ENCODE measurements at regions not wholly inside any gene's neighbourhood (a gene's known extent, or its start where the extent isn't known, plus 50 kb on each side); places are given as distances from the start of the nearest gene placed in this dataset.

DNA sequence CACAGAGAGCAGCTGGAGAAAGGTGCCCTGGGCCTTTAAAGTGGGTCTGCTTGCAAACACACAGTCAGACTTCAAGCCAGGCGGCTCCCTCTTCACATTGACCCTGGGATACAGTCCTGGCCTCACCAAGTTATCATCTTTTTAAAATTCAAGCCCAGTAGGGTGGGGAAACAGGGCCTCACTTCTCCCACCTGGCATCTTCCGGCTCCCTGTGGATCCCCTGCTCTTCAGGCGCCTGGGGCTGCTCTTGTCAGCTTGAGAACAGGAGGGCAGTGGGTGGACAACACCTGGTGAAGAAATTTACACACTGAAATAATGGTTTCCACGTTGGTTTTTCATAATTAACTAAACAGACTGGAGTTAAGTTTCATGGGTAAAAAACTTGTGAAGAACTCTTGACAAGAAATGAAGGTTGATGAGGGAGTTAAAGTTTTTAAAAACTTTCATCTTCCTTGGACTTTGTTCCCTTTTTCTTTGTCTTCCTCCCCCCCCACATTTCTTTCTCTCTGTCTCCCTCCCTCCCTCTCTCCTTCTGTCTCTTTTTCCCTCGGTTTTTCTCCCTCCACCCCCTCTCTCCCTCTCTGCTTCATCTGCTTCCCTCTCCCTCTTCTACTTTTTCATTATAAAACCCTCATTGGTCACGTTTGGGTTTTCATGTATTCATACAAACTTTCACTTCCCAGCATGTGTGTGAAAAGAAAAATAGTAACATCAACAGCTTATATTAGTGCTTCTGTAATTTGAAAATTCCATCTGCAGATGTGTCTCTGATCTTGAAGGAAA is 219.6 kb downstream of the DMRT2 start:
- DNase-seq: no peak

- no peak for DNase-seq
These were observed 221.2 kb downstream of the DMRT2 start for GRCh38 chr9:1271367-1271766.

- no peak for DNase-seq
These were observed 221.6 kb downstream of the DMRT2 start for GRCh38 chr9:1271786-1272185.

DNA sequence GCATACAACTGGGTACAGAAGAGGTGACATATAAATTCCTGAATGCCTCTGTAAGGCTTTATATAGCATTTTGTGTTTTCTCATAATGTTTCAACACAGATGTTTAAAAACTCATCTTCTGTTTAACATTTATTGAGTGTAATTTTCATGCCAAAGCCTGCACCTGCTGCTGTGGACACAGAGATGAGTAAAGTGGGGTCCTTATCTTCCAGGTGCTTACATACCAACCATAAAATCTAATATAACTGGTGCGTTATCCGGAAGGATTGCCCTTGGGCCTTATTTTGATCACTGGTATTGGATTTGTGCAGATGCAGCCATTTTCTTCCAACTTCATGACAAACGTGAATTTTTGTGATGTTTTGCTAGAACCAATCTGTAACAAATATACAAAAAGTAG is 222.3 kb downstream of the DMRT2 start:
- DNase-seq: no peak

- DNase-seq: no peak
These were observed 223.7 kb downstream of the DMRT2 start for GRCh38 chr9:1273859-1274258.

- DNase-seq: no peak
These were observed 224.2 kb downstream of the DMRT2 start for GRCh38 chr9:1274334-1274733.

GRCh38 chr9:1276474-1276873 is 226.3 kb downstream of the DMRT2 start:
- DNase-seq: no peak

DNA sequence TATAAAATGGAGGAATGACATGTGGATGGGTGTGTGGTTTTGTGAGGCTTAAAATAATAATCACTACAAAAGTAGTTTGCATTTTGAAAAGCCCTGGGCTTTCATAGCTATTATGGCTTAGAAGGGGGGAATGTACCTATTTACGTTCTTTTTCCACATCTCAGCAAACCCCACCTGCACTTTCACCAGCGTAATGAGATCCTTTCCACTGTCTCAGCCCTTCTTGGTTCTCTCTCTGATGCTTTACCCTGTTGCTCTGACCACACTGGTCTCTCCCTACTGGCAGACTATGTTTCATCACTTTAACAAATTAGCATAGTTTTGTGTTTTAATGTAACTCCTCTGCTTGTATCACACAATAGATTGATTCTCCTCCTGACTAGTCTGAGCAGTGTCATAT is 234.6 kb downstream of the DMRT2 start:
- DNase-seq: no peak

GRCh38 chr9:1285526-1285925 is 235.4 kb downstream of the DMRT2 start:
- DNase-seq: no peak

DNA sequence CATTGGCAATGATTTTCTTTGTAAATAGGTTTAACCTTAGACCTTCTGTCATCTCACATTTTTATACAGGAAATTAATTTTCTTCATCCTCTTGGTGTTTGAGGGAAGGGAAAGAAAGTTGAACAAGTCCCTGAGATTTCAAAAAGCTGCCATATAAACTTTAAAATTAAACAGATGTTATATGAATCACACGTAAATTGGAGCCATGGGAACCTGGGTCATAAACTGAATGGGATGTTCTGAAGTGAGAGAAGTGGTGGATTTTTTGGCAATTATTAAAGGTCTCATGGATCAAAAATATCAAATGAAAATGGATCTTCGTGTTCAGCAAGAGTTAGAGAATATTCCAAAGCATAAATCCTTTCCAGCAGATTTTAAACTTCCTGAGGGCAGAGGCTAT is 242.2 kb downstream of the DMRT2 start:
- no peak for DNase-seq

- DNase-seq: no peak
These were observed 244.6 kb downstream of the DMRT2 start for GRCh38 chr9:1294641-1295258.

GRCh38 chr9:1296331-1296730 is 246.2 kb downstream of the DMRT2 start:
- DNase-seq: no peak

GRCh38 chr9:1298046-1298445 is 247.9 kb downstream of the DMRT2 start:
- no peak for DNase-seq

DNA sequence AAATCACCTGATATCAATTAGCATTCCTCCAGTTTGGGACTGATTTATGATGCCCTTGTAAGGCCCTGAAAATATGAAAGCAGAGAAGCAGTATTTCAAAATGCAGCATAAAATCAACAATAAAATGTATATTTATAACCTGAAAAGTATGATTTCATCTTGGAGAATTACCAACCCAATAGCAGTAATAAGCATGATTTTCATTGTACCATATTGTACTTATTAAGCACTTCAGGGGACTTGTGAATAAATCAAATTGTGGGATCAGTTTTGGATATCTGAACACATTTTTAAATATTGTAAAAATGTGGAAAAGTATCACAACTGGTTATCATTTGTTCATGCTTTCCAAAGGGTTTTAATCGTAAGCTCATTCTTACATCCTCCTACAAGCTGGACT is 250.8 kb downstream of the DMRT2 start:
- no peak for DNase-seq

GRCh38 chr9:1303932-1304331 is 253.8 kb downstream of the DMRT2 start:
- no peak for DNase-seq

GRCh38 chr9:1311462-1312042 is 261.4 kb downstream of the DMRT2 start:
- DNase-seq: no peak

DNA sequence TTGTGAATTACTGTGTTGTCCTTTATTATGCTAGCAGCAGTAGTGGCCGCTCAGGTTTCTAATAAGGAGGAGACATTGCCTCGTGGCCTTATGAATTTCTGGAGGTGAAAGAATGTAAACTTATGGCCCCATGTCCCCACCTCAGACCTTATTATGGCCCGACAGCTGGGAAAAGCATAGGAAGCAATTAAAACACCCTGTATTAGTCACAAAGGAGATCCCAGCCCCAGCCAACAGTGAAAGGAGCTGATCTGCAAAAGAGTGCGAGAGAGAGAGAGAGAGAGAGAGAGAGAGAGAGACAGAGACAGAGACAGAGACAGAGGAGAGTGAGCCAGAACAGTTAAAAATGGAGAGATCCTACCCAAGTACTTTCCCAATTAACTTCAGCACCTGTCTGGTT is 269.3 kb downstream of the DMRT2 start:
- no peak for DNase-seq

- no peak for DNase-seq
These were observed 269.9 kb downstream of the DMRT2 start for GRCh38 chr9:1320051-1320557.

GRCh38 chr9:1320607-1321195 is 270.5 kb downstream of the DMRT2 start:
- DNase-seq: no peak

DNA sequence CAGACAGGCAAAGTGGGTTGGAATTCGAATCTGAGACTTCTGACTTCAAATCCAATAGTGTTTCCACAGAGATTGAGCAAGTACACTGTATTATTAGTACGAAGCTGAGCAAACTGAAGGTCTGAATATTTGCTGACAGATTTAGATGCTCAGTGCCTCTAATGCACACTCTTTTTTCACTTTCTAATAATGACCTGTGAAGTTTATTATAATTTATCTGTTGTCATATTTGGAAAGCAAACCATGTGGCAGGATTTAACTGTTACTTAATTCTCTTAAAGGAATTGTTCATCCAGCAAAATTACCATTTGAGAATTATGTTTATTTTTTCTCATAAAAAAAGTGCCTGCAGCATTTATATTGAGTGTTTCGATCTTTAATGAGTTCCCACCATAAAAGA is 277.3 kb downstream of the DMRT2 start:
- DNase-seq: no peak

GRCh38 chr9:1328341-1328740 is 278.2 kb downstream of the DMRT2 start:
- no peak for DNase-seq

DNA sequence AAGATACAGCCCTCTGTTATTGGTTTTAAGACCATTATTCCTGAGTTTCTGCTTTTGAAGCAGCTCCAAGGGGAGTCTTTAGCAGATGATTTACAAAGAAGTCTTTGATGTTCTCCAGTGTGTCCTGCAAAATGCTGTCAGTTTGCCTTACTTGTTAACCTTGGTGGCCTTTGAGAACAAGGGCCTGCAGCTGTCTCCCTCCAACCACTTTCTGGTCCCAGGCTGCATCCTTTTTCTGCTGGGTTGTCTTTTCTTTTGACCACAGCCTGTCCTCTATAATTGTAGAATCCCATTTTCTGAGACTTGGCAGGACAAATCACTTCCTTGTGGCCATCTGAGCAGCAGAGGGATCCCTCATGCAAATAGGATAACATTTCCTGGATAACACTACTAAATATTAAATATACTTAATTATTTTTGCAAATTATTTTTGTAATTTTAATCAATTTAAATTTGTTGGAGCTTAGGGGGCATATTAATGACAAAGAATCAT is 281.4 kb downstream of the DMRT2 start:
- no peak for DNase-seq

DNA sequence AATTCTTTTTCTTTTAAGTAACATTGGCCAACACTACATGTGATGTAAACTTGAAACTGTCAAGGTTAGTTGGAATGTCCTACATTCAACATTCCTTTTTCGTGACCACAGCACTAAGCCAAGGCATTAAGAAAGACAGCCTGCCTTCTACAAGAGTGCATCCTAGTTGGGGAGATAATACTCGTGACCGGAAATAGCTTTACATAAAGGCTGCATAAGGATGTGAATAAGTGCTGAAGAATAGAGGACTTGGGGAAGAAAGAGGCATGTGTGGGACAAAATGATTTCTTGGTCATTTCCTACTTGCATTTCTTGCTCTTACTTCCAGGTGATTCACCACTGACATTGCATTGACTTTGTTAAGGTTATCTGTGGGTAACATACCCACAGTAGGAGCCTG is 282.0 kb downstream of the DMRT2 start:
- no peak for DNase-seq

DNA sequence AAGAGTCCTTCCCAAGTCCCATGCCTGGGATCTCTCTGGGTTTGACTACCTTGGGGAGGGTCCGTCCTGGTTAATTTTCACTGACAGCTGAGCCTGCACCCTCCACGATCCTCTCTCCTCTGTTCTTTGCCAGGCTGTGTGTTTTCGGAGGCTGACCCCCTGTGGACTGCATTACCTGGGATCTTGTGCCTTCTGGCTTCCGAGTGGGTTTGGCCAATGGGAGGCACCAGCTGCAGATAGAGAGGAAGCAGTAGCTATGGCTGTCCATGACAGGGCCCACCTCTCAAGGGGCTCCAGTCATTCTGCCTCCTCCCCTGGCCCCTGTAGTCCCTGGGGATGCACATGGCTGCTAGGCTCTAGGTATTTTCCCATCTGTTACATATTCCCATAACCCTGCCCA is 285.0 kb downstream of the DMRT2 start:
- DNase-seq: no peak
